ENCODE measurements at regions not wholly inside any gene's neighbourhood (a gene's known extent, or its start where the extent isn't known, plus 50 kb on each side); places are given as distances from the start of the nearest gene placed in this dataset.
"Not testable (repeated sequence)": the region's sequence is repeated elsewhere in the genome, so short reads cannot be mapped to it uniquely, and the experiment has no call there.

- FAIRE-seq (no peak), DNase-seq (ENCODE audit: insufficient read length, low spot score) (no peak)
Observed at GRCh38 chr7:65453341-65454030, 79.8 kb downstream of the ZNF92 start.

- FAIRE-seq = no peak
- no peak for DNase-seq (ENCODE audit: insufficient read length, low spot score)
Observed at GRCh38 chr7:65454469-65454868, 80.8 kb downstream of the ZNF92 start.

- not testable (repeated sequence) for DNase-seq (ENCODE audit: insufficient read length, low spot score); FAIRE-seq
Observed at GRCh38 chr7:65455050-65455449, 81.4 kb downstream of the ZNF92 start.

GRCh38 chr7:65457705-65458104, 84.0 kb downstream of the ZNF92 start:
- no peak for FAIRE-seq
- no peak for DNase-seq (ENCODE audit: insufficient read length, low spot score)

- FAIRE-seq (no peak), DNase-seq (ENCODE audit: insufficient read length, low spot score) (no peak)
Observed at GRCh38 chr7:65459438-65459837, 85.8 kb downstream of the ZNF92 start.

- no peak for DNase-seq (ENCODE audit: insufficient read length, low spot score)
- FAIRE-seq = no peak
Observed at GRCh38 chr7:65462148-65462716, 88.6 kb downstream of the ZNF92 start.

- FAIRE-seq = no peak
Observed at GRCh38 chr7:65463184-65463583, 89.5 kb downstream of the ZNF92 start.

GRCh38 chr7:65469919-65470558, 96.4 kb downstream of the ZNF92 start:
- not testable (repeated sequence) for DNase-seq (ENCODE audit: insufficient read length, low spot score); FAIRE-seq

More at GRCh38 chr7:65463184-65463583, 89.5 kb downstream of the ZNF92 start:
- no peak for DNase-seq (ENCODE audit: insufficient read length, low spot score)

GRCh38 chr7:65471587-65471986, 97.9 kb downstream of the ZNF92 start:
- no peak for FAIRE-seq
- DNase-seq (ENCODE audit: insufficient read length, low spot score) = no peak

GRCh38 chr7:65475040-65475726, 101.5 kb downstream of the ZNF92 start:
- DNase-seq (ENCODE audit: insufficient read length, low spot score) (no peak), FAIRE-seq (no peak)

- FAIRE-seq = peak; percentile 84
Observed at GRCh38 chr7:65475734-65476319, 102.2 kb downstream of the ZNF92 start.

GRCh38 chr7:65477326-65477725, 103.7 kb downstream of the ZNF92 start:
- FAIRE-seq = no peak

More at GRCh38 chr7:65475734-65476319, 102.2 kb downstream of the ZNF92 start:
- peak; percentile 36 for DNase-seq (ENCODE audit: insufficient read length, low spot score)

GRCh38 chr7:65489260-65489767, 115.7 kb downstream of the ZNF92 start:
- FAIRE-seq = no peak

More at GRCh38 chr7:65477326-65477725, 103.7 kb downstream of the ZNF92 start:
- no peak for DNase-seq (ENCODE audit: insufficient read length, low spot score)

GRCh38 chr7:65496697-65497096, 123.0 kb downstream of the ZNF92 start:
- not testable (repeated sequence) for DNase-seq (ENCODE audit: insufficient read length, low spot score); FAIRE-seq

More at GRCh38 chr7:65489260-65489767, 115.7 kb downstream of the ZNF92 start:
- DNase-seq (ENCODE audit: insufficient read length, low spot score) = no peak

GRCh38 chr7:65503434-65504152, 129.9 kb downstream of the ZNF92 start:
- no peak for DNase-seq (ENCODE audit: insufficient read length, low spot score)
- no peak for FAIRE-seq

GRCh38 chr7:65504504-65505319, 131.1 kb downstream of the ZNF92 start:
- FAIRE-seq; DNase-seq (ENCODE audit: insufficient read length, low spot score): not testable (repeated sequence)

- not testable (repeated sequence) for DNase-seq (ENCODE audit: insufficient read length, low spot score); FAIRE-seq
Observed at GRCh38 chr7:65505320-65505633, 131.6 kb downstream of the ZNF92 start.

GRCh38 chr7:65508581-65509367, 135.1 kb downstream of the ZNF92 start:
- FAIRE-seq; DNase-seq (ENCODE audit: insufficient read length, low spot score): not testable (repeated sequence)
